Liver (tissue), 8 donors: ENCODE measurements at regions not wholly inside any gene's neighbourhood (a gene's known extent, or its start where the extent isn't known, plus 50 kb on each side); places are given as distances from the start of the nearest gene placed in this dataset.

Experiments used
- DNase-seq: peaks from one replicate; pipeline ENCODE4 v3.0.0-alpha.2; 2017; ENCODE audit warnings: low spot score
- H3K27ac ChIP-seq, 2 donors: one replicate each; pipeline ENCODE4 v1.7.0; 2013; ENCODE audit warnings: inconsistent platforms in 2 of 2, low read length in 2 of 2, control low read depth in 1 of 2, low read depth in 1 of 2, mild to moderate bottlenecking in 1 of 2
- H3K27me3 ChIP-seq, 4 donors: one replicate each; pipeline versions ENCODE4 v1.6.1 to v1.7.0; 2013; ENCODE audit warnings: low read length in 3 of 4, inconsistent platforms in 1 of 4, mild to moderate bottlenecking in 1 of 4, moderate library complexity in 1 of 4; ENCODE audit not compliant: control insufficient read depth in 4 of 4, insufficient read depth in 4 of 4
- H3K36me3 ChIP-seq, 4 donors: one replicate each; pipeline versions ENCODE4 v1.6.1 to v1.7.0; 2013; ENCODE audit warnings: low read length in 3 of 4, mild to moderate bottlenecking in 3 of 4, low read depth in 1 of 4, moderate library complexity in 1 of 4; ENCODE audit not compliant: control insufficient read depth in 4 of 4, insufficient read depth in 3 of 4
- H3K4me1 ChIP-seq, 4 donors: one replicate each; pipeline versions ENCODE4 v1.6.1 to v1.7.0; 2013; ENCODE audit warnings: low read length in 3 of 4, mild to moderate bottlenecking in 3 of 4, moderate library complexity in 1 of 4; ENCODE audit not compliant: control insufficient read depth in 4 of 4, insufficient read depth in 4 of 4
- H3K4me3 ChIP-seq, 3 donors: one replicate each; pipeline versions ENCODE4 v1.6.1 to v1.7.0; 2013; ENCODE audit warnings: low read length in 3 of 3, control low read depth in 1 of 3, low read depth in 1 of 3, mild to moderate bottlenecking in 1 of 3
- H3K9ac ChIP-seq, 2 donors: one replicate each; pipeline ENCODE4 v1.7.0; 2013; ENCODE audit warnings: low read length in 2 of 2, mild to moderate bottlenecking in 2 of 2, moderate library complexity in 2 of 2, control low read depth in 1 of 2, low read depth in 1 of 2
- H3K9me3 ChIP-seq, 4 donors: one replicate each; pipeline versions ENCODE4 v1.6.1 to v1.7.0; 2013; ENCODE audit warnings: low read length in 3 of 4; ENCODE audit not compliant: control insufficient read depth in 4 of 4
- CTCF ChIP-seq: fragments of 150-350 bp; IDR thresholded peaks from 2 replicates; pipeline ENCODE4 v1.5.1; 2017; ENCODE audit warnings: improper control_type of control experiment, low read depth, low read length; ENCODE audit not compliant: missing input control
- EGR1 ChIP-seq, 2 donors: IDR thresholded peaks; 2 replicates each; pipeline ENCODE4 v1.6.1; 2016 to 2018; ENCODE audit warnings: antibody characterized with exemption in 2 of 2, low read depth in 2 of 2
- FOXA1 ChIP-seq: IDR thresholded peaks from 2 replicates; pipeline ENCODE4 v1.6.1; 2016; ENCODE audit warnings: antibody characterized with exemption
- FOXA2 ChIP-seq: IDR thresholded peaks from 2 replicates; pipeline ENCODE4 v1.6.1; 2016; ENCODE audit warnings: antibody characterized with exemption
- GABPA ChIP-seq, 2 donors: IDR thresholded peaks in 1 of 2; conservative IDR thresholded peaks in 1 of 2; 2 replicates each; pipeline ENCODE4 v1.6.1; 2016; ENCODE audit warnings: antibody characterized with exemption in 2 of 2, mild to moderate bottlenecking in 1 of 2, moderate library complexity in 1 of 2
- HNF4A ChIP-seq, 2 donors: conservative IDR thresholded peaks; 2 replicates each; pipeline ENCODE4 v1.6.1; 2016; ENCODE audit warnings: antibody characterized with exemption in 2 of 2, mild to moderate bottlenecking in 2 of 2
- HNF4G ChIP-seq: IDR thresholded peaks from 2 replicates; pipeline ENCODE4 v1.6.1; 2016; ENCODE audit warnings: antibody characterized with exemption
- JUND ChIP-seq, 2 donors: IDR thresholded peaks; 2 replicates each; pipeline ENCODE4 v1.6.1; 2016; ENCODE audit warnings: antibody characterized with exemption in 2 of 2
- NR2F2 ChIP-seq: IDR thresholded peaks from 2 replicates; pipeline ENCODE4 v1.6.1; 2016; ENCODE audit warnings: antibody characterized with exemption
- RAD21 ChIP-seq, 2 donors: IDR thresholded peaks; 2 replicates each; pipeline ENCODE4 v1.6.1; 2016; ENCODE audit warnings: antibody characterized with exemption in 2 of 2, mild to moderate bottlenecking in 2 of 2
- REST ChIP-seq: IDR thresholded peaks from 2 replicates; pipeline ENCODE4 v1.6.1; 2016; ENCODE audit warnings: antibody characterized with exemption, mild to moderate bottlenecking
- RXRA ChIP-seq, 2 donors: IDR thresholded peaks; 2 replicates each; pipeline ENCODE4 v1.6.1; 2017 to 2018; ENCODE audit warnings: antibody characterized with exemption in 2 of 2, mild to moderate bottlenecking in 1 of 2
- SP1 ChIP-seq: IDR thresholded peaks from 2 replicates; pipeline ENCODE4 v1.6.1; 2018; ENCODE audit warnings: antibody characterized with exemption, mild to moderate bottlenecking
- TAF1 ChIP-seq: conservative IDR thresholded peaks from 2 replicates; pipeline ENCODE4 v1.6.1; 2016; ENCODE audit warnings: antibody characterized with exemption, mild to moderate bottlenecking
- YY1 ChIP-seq: IDR thresholded peaks from 2 replicates; pipeline ENCODE4 v1.6.1; 2016; ENCODE audit warnings: antibody characterized with exemption, mild to moderate bottlenecking
- whole genome bisulfite sequencing: extraction: QIAGEN DNeasy Blood & Tissue Kit; methylation state at CpG from one replicate; pipeline ENCODE4 v1.1.7; 2013; 5-methylcytosine and 5-hydroxymethylcytosine counted together
- TF ChIP-seq, protein P1 (sequence below): IDR thresholded peaks from 2 replicates; pipeline ENCODE4 v1.6.1; 2016; ENCODE audit warnings: antibody characterized with exemption
- TF ChIP-seq, protein P2 (sequence below): IDR thresholded peaks from 2 replicates; pipeline ENCODE4 v1.6.1; 2016; ENCODE audit warnings: antibody characterized with exemption
- TF ChIP-seq, protein P3 (sequence below): IDR thresholded peaks from 2 replicates; pipeline ENCODE4 v1.6.1; 2016; ENCODE audit warnings: antibody characterized with exemption
- donor health status: healthy.
- donor health status: healthy.
- donor health status: healthy.
- donor health status: healthy.
- donor health status: healthy.

- no peak for DNase-seq
- Histone ChIP-seq H3K4me1 (no peaks in the 10 kb centered on the region), H3K36me3 (no peaks in the 10 kb centered on the region), H3K9me3 (no peaks in the 10 kb centered on the region), H3K27me3 (peaks cover 0 to 2% (median 0%) of the 10 kb centered on the region in 4 donors), H3K4me3 (no peak overlapping the region), H3K27ac (no peak overlapping the region), H3K9ac (no peak overlapping the region)
- TF ChIP-seq EGR1 (IDR thresholded peaks at IDR 0.05; ENCODE audit: low read depth in 2 of 2) (no peak), FOXA2 (no peak), CTCF (no peak), GABPA (IDR thresholded peaks at IDR 0.05 in 1 of 2, conservative IDR thresholded peaks at IDR 0.05 in 1 of 2) (no peak), HNF4G (no peak), JUND (IDR thresholded peaks at IDR 0.05) (no peak), RAD21 (IDR thresholded peaks at IDR 0.05) (no peak), HNF4A (conservative IDR thresholded peaks at IDR 0.05) (no peak), RXRA (IDR thresholded peaks at IDR 0.05) (no peak), SP1 (no peak), TAF1 (no peak), REST (no peak), NR2F2 (no peak), FOXA1 (no peak), YY1 (no peak)
- TF ChIP-seq, protein P1, sequence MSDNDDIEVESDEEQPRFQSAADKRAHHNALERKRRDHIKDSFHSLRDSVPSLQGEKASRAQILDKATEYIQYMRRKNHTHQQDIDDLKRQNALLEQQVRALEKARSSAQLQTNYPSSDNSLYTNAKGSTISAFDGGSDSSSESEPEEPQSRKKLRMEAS, result no peak
- TF ChIP-seq, protein P2, sequence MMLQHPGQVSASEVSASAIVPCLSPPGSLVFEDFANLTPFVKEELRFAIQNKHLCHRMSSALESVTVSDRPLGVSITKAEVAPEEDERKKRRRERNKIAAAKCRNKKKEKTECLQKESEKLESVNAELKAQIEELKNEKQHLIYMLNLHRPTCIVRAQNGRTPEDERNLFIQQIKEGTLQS, result no peak
- TF ChIP-seq, protein P3, sequence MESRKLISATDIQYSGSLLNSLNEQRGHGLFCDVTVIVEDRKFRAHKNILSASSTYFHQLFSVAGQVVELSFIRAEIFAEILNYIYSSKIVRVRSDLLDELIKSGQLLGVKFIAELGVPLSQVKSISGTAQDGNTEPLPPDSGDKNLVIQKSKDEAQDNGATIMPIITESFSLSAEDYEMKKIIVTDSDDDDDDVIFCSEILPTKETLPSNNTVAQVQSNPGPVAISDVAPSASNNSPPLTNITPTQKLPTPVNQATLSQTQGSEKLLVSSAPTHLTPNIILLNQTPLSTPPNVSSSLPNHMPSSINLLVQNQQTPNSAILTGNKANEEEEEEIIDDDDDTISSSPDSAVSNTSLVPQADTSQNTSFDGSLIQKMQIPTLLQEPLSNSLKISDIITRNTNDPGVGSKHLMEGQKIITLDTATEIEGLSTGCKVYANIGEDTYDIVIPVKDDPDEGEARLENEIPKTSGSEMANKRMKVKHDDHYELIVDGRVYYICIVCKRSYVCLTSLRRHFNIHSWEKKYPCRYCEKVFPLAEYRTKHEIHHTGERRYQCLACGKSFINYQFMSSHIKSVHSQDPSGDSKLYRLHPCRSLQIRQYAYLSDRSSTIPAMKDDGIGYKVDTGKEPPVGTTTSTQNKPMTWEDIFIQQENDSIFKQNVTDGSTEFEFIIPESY, result no peak
- WGBS, result 72% methylated on average over 2 of the region's 2 CpGs
These were observed 977.7 kb upstream of the LRRTM1 start for GRCh38 chr2:81282151-81282769.
